ENCODE measurements at regions not wholly inside any gene's neighbourhood (a gene's known extent, or its start where the extent isn't known, plus 50 kb on each side); places are given as distances from the start of the nearest gene placed in this dataset.
"Not testable (repeated sequence)": the region's sequence is repeated elsewhere in the genome, so short reads cannot be mapped to it uniquely, and the experiment has no call there.

- DNase-seq (ENCODE audit: low spot score): no peak
Observed at GRCh38 chr9:81814401-81814793, 113.8 kb upstream of the SPATA31D4 start.

- no peak for DNase-seq (ENCODE audit: low spot score)
Observed at GRCh38 chr9:81814794-81815464, 113.3 kb upstream of the SPATA31D4 start.

- no peak for DNase-seq (ENCODE audit: low spot score)
Observed at GRCh38 chr9:81815781-81816180, 112.4 kb upstream of the SPATA31D4 start.

GRCh38 chr9:81819155-81819554 lies 109.1 kb upstream of the SPATA31D4 start:
- no peak for DNase-seq (ENCODE audit: low spot score)

- no peak for DNase-seq (ENCODE audit: low spot score)
Observed at GRCh38 chr9:81819859-81820546, 108.2 kb upstream of the SPATA31D4 start.

GRCh38 chr9:81822301-81822865 lies 105.8 kb upstream of the SPATA31D4 start:
- DNase-seq (ENCODE audit: low spot score): no peak

- DNase-seq (ENCODE audit: low spot score): no peak
Observed at GRCh38 chr9:81822967-81823366, 105.3 kb upstream of the SPATA31D4 start.

GRCh38 chr9:81823672-81824554 lies 104.3 kb upstream of the SPATA31D4 start:
- DNase-seq (ENCODE audit: low spot score): peak; percentile 43

- no peak for DNase-seq (ENCODE audit: low spot score)
Observed at GRCh38 chr9:81824802-81825730, 103.2 kb upstream of the SPATA31D4 start.

- no peak for DNase-seq (ENCODE audit: low spot score)
Observed at GRCh38 chr9:81825846-81826516, 102.2 kb upstream of the SPATA31D4 start.

GRCh38 chr9:81826517-81826906 lies 101.7 kb upstream of the SPATA31D4 start:
- DNase-seq (ENCODE audit: low spot score): peak; percentile 99

GRCh38 chr9:81827616-81828296 lies 100.5 kb upstream of the SPATA31D4 start:
- no peak for DNase-seq (ENCODE audit: low spot score)

- DNase-seq (ENCODE audit: low spot score): no peak
Observed at GRCh38 chr9:81829195-81829882, 98.9 kb upstream of the SPATA31D4 start.

- DNase-seq (ENCODE audit: low spot score): not testable (repeated sequence)
Observed at GRCh38 chr9:81830431-81830830, 97.8 kb upstream of the SPATA31D4 start.

- DNase-seq (ENCODE audit: low spot score): no peak
Observed at GRCh38 chr9:81832571-81833285, 95.5 kb upstream of the SPATA31D4 start.

- DNase-seq (ENCODE audit: low spot score): no peak
Observed at GRCh38 chr9:81833563-81834345, 94.5 kb upstream of the SPATA31D4 start.

GRCh38 chr9:81841333-81841732 lies 86.9 kb upstream of the SPATA31D4 start:
- DNase-seq (ENCODE audit: low spot score): no peak

GRCh38 chr9:81844131-81844567 lies 84.1 kb upstream of the SPATA31D4 start:
- no peak for DNase-seq (ENCODE audit: low spot score)

All from globus pallidus (tissue), 1 donor.